K562 (cell line): ENCODE measurements at regions not wholly inside any gene's neighbourhood (a gene's known extent, or its start where the extent isn't known, plus 50 kb on each side); places are given as distances from the start of the nearest gene placed in this dataset.

ENCODE experiments used
- CREB1 ChIP-seq, 2 experiments: sonication (generic) in 1 of 2; formaldehyde crosslinking in 1 of 2; IDR thresholded peaks; 2 replicates each; pipeline versions ENCODE4 v1.6.1 to v1.8.0; 2012 to 2022; ENCODE audit warnings: inconsistent platforms in 1 of 2, mild to moderate bottlenecking in 1 of 2, missing genetic modification reagents in 1 of 2, moderate library complexity in 1 of 2
- ETV6 ChIP-seq, 3 experiments: fragments of 150-350 bp in 1 of 3; sonication (generic) in 1 of 3; formaldehyde crosslinking in 1 of 3; IDR thresholded peaks; 2 replicates each; pipeline versions ENCODE4 v1.6.1 to v1.8.0; 2014 to 2022; ENCODE audit warnings: borderline replicate concordance in 2 of 3, low read depth in 2 of 3, antibody characterized with exemption in 1 of 3, low read length in 1 of 3, mild to moderate bottlenecking in 1 of 3, missing genetic modification reagents in 1 of 3
- IRF2 ChIP-seq: sonication (generic); formaldehyde crosslinking; IDR thresholded peaks from 2 replicates; pipeline ENCODE4 v1.8.1; 2022; ENCODE audit warnings: mild to moderate bottlenecking, missing genetic modification reagents
- MEIS2 ChIP-seq: fragments of 450-650 bp; IDR thresholded peaks from 2 replicates; pipeline ENCODE4 v1.6.1; 2014; ENCODE audit warnings: mild to moderate bottlenecking; ENCODE audit not compliant: partially characterized antibody
- SRF ChIP-seq, 2 experiments: fragments of 250-450, 450-650 bp in 1 of 2; sonication (Bioruptor Pico) in 1 of 2; sonication (generic) in 1 of 2; formaldehyde crosslinking; IDR thresholded peaks; 2 replicates each; pipeline versions ENCODE4 v1.5.0 to v1.5.1; 2020 to 2022; ENCODE audit warnings: mild to moderate bottlenecking in 1 of 2, missing genetic modification reagents in 1 of 2
- TRIM28 ChIP-seq: fragments of 450-650 bp; IDR thresholded peaks from 2 replicates; pipeline ENCODE4 v1.6.1; 2017
- ZFP91 ChIP-seq: sonication (generic); formaldehyde crosslinking; IDR thresholded peaks from 2 replicates; pipeline ENCODE4 v1.8.0; 2022; ENCODE audit warnings: mild to moderate bottlenecking, missing genetic modification reagents
- ZNF311 ChIP-seq: fragments of 250-450 bp; sonication (Bioruptor Pico); IDR thresholded peaks from 2 replicates; pipeline ENCODE4 v1.4.0; 2020; ENCODE audit warnings: mild to moderate bottlenecking, moderate library complexity
- TF ChIP-seq, protein P1 (sequence below): IDR thresholded peaks from 2 replicates; pipeline ENCODE4 v1.6.1; 2012; ENCODE audit warnings: low read depth, low read length, improper control_type of control experiment, borderline replicate concordance

DNA sequence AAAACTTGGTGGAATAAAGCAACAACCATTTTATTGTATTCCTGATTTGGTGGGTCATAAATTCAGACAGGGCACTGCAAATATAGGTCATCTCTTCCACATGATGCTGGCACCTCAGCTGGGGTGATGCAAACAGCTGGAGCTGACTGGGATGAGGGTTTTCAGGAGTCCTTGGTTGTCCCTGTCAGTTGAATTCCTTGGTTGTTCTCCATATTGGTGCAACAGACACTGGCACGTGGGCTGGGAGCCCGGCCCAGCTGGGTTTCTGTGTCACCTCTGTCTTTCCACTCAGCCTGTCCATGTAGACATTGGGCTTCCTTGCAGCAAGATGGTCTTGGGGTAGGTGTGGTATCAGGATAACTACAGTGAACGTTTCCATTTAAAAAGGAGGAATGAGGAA lies 518.0 kb upstream of the MEF2C start (continued):
- TF ChIP-seq, protein P1, sequence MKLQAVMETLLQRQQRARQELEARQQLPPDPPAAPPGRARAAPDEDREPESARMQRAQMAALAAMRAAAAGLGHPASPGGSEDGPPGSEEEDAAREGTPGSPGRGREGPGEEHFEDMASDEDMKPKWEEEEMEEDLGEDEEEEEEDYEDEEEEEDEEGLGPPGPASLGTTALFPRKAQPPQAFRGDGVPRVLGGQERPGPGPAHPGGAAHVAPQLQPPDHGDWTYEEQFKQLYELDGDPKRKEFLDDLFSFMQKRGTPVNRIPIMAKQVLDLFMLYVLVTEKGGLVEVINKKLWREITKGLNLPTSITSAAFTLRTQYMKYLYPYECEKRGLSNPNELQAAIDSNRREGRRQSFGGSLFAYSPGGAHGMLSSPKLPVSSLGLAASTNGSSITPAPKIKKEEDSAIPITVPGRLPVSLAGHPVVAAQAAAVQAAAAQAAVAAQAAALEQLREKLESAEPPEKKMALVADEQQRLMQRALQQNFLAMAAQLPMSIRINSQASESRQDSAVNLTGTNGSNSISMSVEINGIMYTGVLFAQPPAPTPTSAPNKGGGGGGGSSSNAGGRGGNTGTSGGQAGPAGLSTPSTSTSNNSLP, result no peak
- TF ChIP-seq IRF2 (CRISPR knock-in tag) (no peak), CREB1 (IDR thresholded peaks at IDR 0.05) (no peak), CREB1 (CRISPR knock-in tag; IDR thresholded peaks at IDR 0.05) (no peak), TRIM28 (no peak), MEIS2 (no peak), ZNF311 (CRISPR knock-in tag) (no peak), SRF (CRISPR knock-in tag; IDR thresholded peaks at IDR 0.05) (no peak), ZFP91 (no peak), ETV6 (IDR thresholded peaks at IDR 0.05; ENCODE audit: borderline replicate concordance in 1 of 2, low read depth in 2 of 2, low read length in 1 of 2) (no peak), ETV6 (CRISPR knock-in tag; IDR thresholded peaks at IDR 0.05; ENCODE audit: borderline replicate concordance) (no peak)
